ENCODE measurements at regions not wholly inside any gene's neighbourhood (a gene's known extent, or its start where the extent isn't known, plus 50 kb on each side); places are given as distances from the start of the nearest gene placed in this dataset.

DNA sequence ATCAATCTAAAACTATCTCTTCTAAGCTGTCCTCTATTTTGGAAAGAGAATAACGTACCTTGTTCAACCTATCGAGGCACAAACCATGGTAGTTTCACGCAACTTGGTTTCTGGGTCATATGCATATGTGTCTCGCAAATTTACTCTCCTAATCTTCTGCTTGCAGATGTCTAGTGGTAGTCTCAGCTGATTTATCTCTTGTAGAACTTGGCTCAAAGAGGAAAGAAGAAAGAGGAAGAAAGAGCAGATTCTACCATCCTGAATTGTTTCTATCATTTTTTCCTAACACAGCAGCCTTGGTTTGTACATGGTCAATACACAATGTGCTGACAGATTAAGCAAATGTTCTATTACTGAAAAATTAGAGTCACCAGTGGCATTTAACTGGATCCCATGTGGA lies 282.3 kb downstream of the SPRY2 start:
- ChIA-PET CTCF (interaction anchor here (1.3 kb wide), 1 partner anchor 21 kb away, joined by 3 read pairs; no protein-coding TSS in a partner anchor), POLR2A (interaction anchor here (0.7 kb wide), 1 partner anchor 773 kb away, joined by 4 read pairs; no protein-coding TSS in a partner anchor)
- no peak for DNase-seq (ENCODE audit: extremely low spot score)
- no peak for TF ChIP-seq CTCF (IDR thresholded peaks at IDR 0.05; ENCODE audit: control extremely low read depth, extremely low read depth, low read depth, missing control alignments)

GRCh38 chr13:80055847-80056246 lies 285.1 kb downstream of the SPRY2 start:
- POLR2A ChIA-PET, result no interaction called here
- CTCF ChIA-PET, result interaction anchor here (1.8 kb wide), 1 partner anchor 14 kb away, joined by 4 read pairs; no protein-coding TSS in a partner anchor
- no peak for DNase-seq (ENCODE audit: extremely low spot score)
- TF ChIP-seq CTCF (IDR thresholded peaks at IDR 0.05; ENCODE audit: control extremely low read depth, extremely low read depth, low read depth, missing control alignments), result no peak

- POLR2A ChIA-PET, result no interaction called here
- no peak for DNase-seq (ENCODE audit: extremely low spot score)
- TF ChIP-seq CTCF (IDR thresholded peaks at IDR 0.05; ENCODE audit: control extremely low read depth, extremely low read depth, low read depth, missing control alignments), result no peak
- CTCF ChIA-PET, result interaction anchor here (1.8 kb wide), 1 partner anchor 13 kb away, joined by 4 read pairs; no protein-coding TSS in a partner anchor
These were observed 286.1 kb downstream of the SPRY2 start for GRCh38 chr13:80054806-80055205.

- TF ChIP-seq CTCF (IDR thresholded peaks at IDR 0.05; ENCODE audit: control extremely low read depth, extremely low read depth, low read depth, missing control alignments), result no peak
- ChIA-PET POLR2A (no interaction called here), CTCF (no interaction called here)
- no peak for DNase-seq (ENCODE audit: extremely low spot score)
These were observed 288.6 kb downstream of the SPRY2 start for GRCh38 chr13:80052286-80052685.

- CTCF ChIA-PET, result interaction anchor here (1.1 kb wide), 1 partner anchor 77 kb away, joined by 4 read pairs; no protein-coding TSS in a partner anchor
- no peak for DNase-seq (ENCODE audit: extremely low spot score)
- POLR2A ChIA-PET, result no interaction called here
- no peak for TF ChIP-seq CTCF (IDR thresholded peaks at IDR 0.05; ENCODE audit: control extremely low read depth, extremely low read depth, low read depth, missing control alignments)
These were observed 290.7 kb downstream of the SPRY2 start for GRCh38 chr13:80050252-80050651.

- peak; percentile 56 for DNase-seq (ENCODE audit: extremely low spot score)
- ChIA-PET POLR2A (no interaction called here), CTCF (interaction anchor here (0.8 to 3.2 kb wide), 5 partner anchors 10 to 295 kb away, joined by 3 to 12 read pairs (median 5); no protein-coding TSS in a partner anchor)
- no peak for TF ChIP-seq CTCF (IDR thresholded peaks at IDR 0.05; ENCODE audit: control extremely low read depth, extremely low read depth, low read depth, missing control alignments)
These were observed 292.1 kb downstream of the SPRY2 start for GRCh38 chr13:80048802-80049201.
